SK-N-SH (cell line): ENCODE measurements at regions not wholly inside any gene's neighbourhood (a gene's known extent, or its start where the extent isn't known, plus 50 kb on each side); places are given as distances from the start of the nearest gene placed in this dataset.

Source experiments
- CTCF ChIA-PET: fragments of 300-600, 350-600 bp; formaldehyde crosslinking; extraction: SDS; loops from one replicate; lab custom pipeline; 2021; lab: Yijun Ruan, JAX
- POLR2A ChIA-PET: fragments of 350-600 bp; sonication (Branson Sonifier 250); formaldehyde crosslinking; extraction: SDS; loops from one replicate; lab custom pipeline; 2020; ENCODE audit warnings: antibody characterized with exemption, inconsistent platforms; lab: Yijun Ruan, JAX
- DNase-seq: peaks from one replicate; pipeline ENCODE4 v3.0.0; 2012
- H2AFZ ChIP-seq: fragments of 200-600 bp; sonication (generic); 2 replicates; pipeline ENCODE4 v1.8.1; 2016; ENCODE audit warnings: antibody characterized with exemption, mild to moderate bottlenecking, low read depth
- H3F3A ChIP-seq: fragments of 200-600 bp; sonication (generic); replicated peaks from 2 replicates; pipeline ENCODE3; 2016; ENCODE audit warnings: antibody characterized with exemption, mild to moderate bottlenecking; ENCODE audit not compliant: insufficient read depth
- H3K27ac ChIP-seq, 2 experiments: fragments of 200-500 bp in 1 of 2; fragments of 200-600 bp in 1 of 2; sonication (Bioruptor generic) in 1 of 2; sonication (generic), shearing (Covaris generic) in 1 of 2; 2 replicates each; pipeline versions ENCODE4 v1.5.1 to v1.6.1; 2014 to 2016; ENCODE audit warnings: low read depth in 2 of 2, inconsistent platforms in 1 of 2, low read length in 1 of 2, mild to moderate bottlenecking in 1 of 2, mixed read lengths in 1 of 2
- H3K27me3 ChIP-seq: fragments of 200-600 bp; sonication (generic), shearing (Covaris generic); 2 replicates; pipeline ENCODE4 v1.6.1; 2016; ENCODE audit warnings: mixed run types; ENCODE audit not compliant: insufficient read depth
- H3K36me3 ChIP-seq, 2 experiments: fragments of 200-500 bp in 1 of 2; fragments of 200-600 bp in 1 of 2; sonication (Bioruptor generic) in 1 of 2; sonication (generic) in 1 of 2; replicated peaks in 1 of 2; 2 replicates each; pipeline versions ENCODE3 to v1.5.1; 2014 to 2016; ENCODE audit warnings: low read length in 1 of 2, mild to moderate bottlenecking in 1 of 2; ENCODE audit not compliant: insufficient read depth in 2 of 2, control insufficient read depth in 1 of 2
- H3K4me1 ChIP-seq, 2 experiments: fragments of 200-500 bp in 1 of 2; fragments of 200-600 bp in 1 of 2; sonication (Bioruptor generic) in 1 of 2; sonication (generic), shearing (Covaris generic) in 1 of 2; 2 replicates each; pipeline versions ENCODE4 v1.5.1 to v1.6.1; 2014 to 2016; ENCODE audit warnings: low read depth in 1 of 2, low read length in 1 of 2, mixed run types in 1 of 2; ENCODE audit not compliant: insufficient read depth in 2 of 2, control insufficient read depth in 1 of 2
- H3K4me2 ChIP-seq: fragments of 200-600 bp; sonication (generic), shearing (Covaris generic); 2 replicates; pipeline ENCODE4 v1.6.1; 2017; ENCODE audit warnings: mixed run types
- H3K4me3 ChIP-seq, 2 experiments: fragments of 200-500 bp in 1 of 2; fragments of 200-600 bp in 1 of 2; sonication (Bioruptor generic) in 1 of 2; sonication (generic), shearing (Covaris generic) in 1 of 2; 2 replicates each; pipeline versions ENCODE4 v1.5.1 to v1.8.1; 2014 to 2016; ENCODE audit warnings: low read depth in 2 of 2, inconsistent platforms in 1 of 2, low read length in 1 of 2, mild to moderate bottlenecking in 1 of 2, mixed read lengths in 1 of 2, moderate library complexity in 1 of 2
- H3K79me2 ChIP-seq: fragments of 200-600 bp; sonication (generic); 2 replicates; pipeline ENCODE4 v1.8.1; 2017; ENCODE audit warnings: mild to moderate bottlenecking; ENCODE audit not compliant: insufficient read depth
- H3K9ac ChIP-seq: fragments of 200-600 bp; sonication (generic); 2 replicates; pipeline ENCODE4 v1.6.1; 2017; ENCODE audit warnings: mixed run types
- H3K9me2 ChIP-seq: fragments of 200-600 bp; sonication (generic); 2 replicates; pipeline ENCODE4 v1.6.1; 2017; ENCODE audit warnings: mixed run types
- H3K9me3 ChIP-seq: fragments of 200-600 bp; sonication (generic); 2 replicates; pipeline ENCODE4 v1.6.1; 2017; ENCODE audit warnings: mixed run types, mild to moderate bottlenecking, moderate library complexity
- H4K20me1 ChIP-seq: fragments of 200-600 bp; sonication (generic); 2 replicates; pipeline ENCODE4 v1.6.1; 2017; ENCODE audit warnings: mild to moderate bottlenecking, mixed run types; ENCODE audit not compliant: insufficient read depth
- CHD2 ChIP-seq: fragments of 150-350 bp; IDR thresholded peaks from 2 replicates; pipeline ENCODE4 v1.6.1; 2018; ENCODE audit warnings: low read length; ENCODE audit not compliant: partially characterized antibody
- EP300 ChIP-seq, 2 experiments: IDR thresholded peaks; 2 replicates each; pipeline versions ENCODE4 v1.4.0 to v1.6.1; 2012; ENCODE audit warnings: borderline replicate concordance in 1 of 2, low read depth in 1 of 2, low read length in 1 of 2
- FOSL2 ChIP-seq: IDR thresholded peaks from 2 replicates; pipeline ENCODE4 v1.4.0; 2012; ENCODE audit warnings: low read depth, mild to moderate bottlenecking, moderate library complexity, borderline replicate concordance
- FOXJ3 ChIP-seq: sonication (generic); formaldehyde crosslinking; IDR thresholded peaks from 2 replicates; pipeline ENCODE4 v1.5.1; 2020; ENCODE audit warnings: mild to moderate bottlenecking, missing genetic modification reagents
- FOXM1 ChIP-seq: IDR thresholded peaks from 2 replicates; pipeline ENCODE4 v1.4.0; 2012; ENCODE audit warnings: low read depth, mild to moderate bottlenecking
- GABPA ChIP-seq: IDR thresholded peaks from 2 replicates; pipeline ENCODE4 v1.4.0; 2012; ENCODE audit warnings: low read depth, mild to moderate bottlenecking
- MEF2A ChIP-seq: IDR thresholded peaks from 2 replicates; pipeline ENCODE4 v1.4.0; 2012; ENCODE audit warnings: low read depth, borderline replicate concordance
- MXI1 ChIP-seq: IDR thresholded peaks from 2 replicates; pipeline ENCODE4 v1.6.1; 2012; ENCODE audit warnings: mild to moderate bottlenecking, low read depth, low read length, improper control_type of control experiment
- NRF1 ChIP-seq: IDR thresholded peaks from 2 replicates; pipeline ENCODE4 v1.6.1; 2012; ENCODE audit warnings: low read depth, mild to moderate bottlenecking, low read length
- POLR2AphosphoS5 ChIP-seq: IDR thresholded peaks from 2 replicates; pipeline ENCODE4 v1.6.1; 2012; ENCODE audit warnings: low read depth, low read length
- RAD21 ChIP-seq: IDR thresholded peaks from 2 replicates; pipeline ENCODE4 v1.6.1; 2012; ENCODE audit warnings: mild to moderate bottlenecking, low read length
- RCOR1 ChIP-seq: fragments of 150-350 bp; IDR thresholded peaks from 2 replicates; pipeline ENCODE4 v1.6.1; 2017; ENCODE audit warnings: antibody characterized with exemption, low read length
- RFX5 ChIP-seq: IDR thresholded peaks from 2 replicates; pipeline ENCODE4 v1.6.1; 2012; ENCODE audit warnings: mild to moderate bottlenecking, improper control_type of control experiment, low read length
- SIN3A ChIP-seq: IDR thresholded peaks from 2 replicates; pipeline ENCODE4 v1.6.1; 2012; ENCODE audit warnings: low read depth, mild to moderate bottlenecking, low read length, moderate library complexity, borderline replicate concordance
- SMC3 ChIP-seq: IDR thresholded peaks from 2 replicates; pipeline ENCODE4 v1.6.1; 2012; ENCODE audit warnings: low read depth, low read length, improper control_type of control experiment
- TAF1 ChIP-seq: IDR thresholded peaks from 2 replicates; pipeline ENCODE4 v1.6.1; 2012; ENCODE audit warnings: low read depth, mild to moderate bottlenecking, low read length, moderate library complexity, borderline replicate concordance
- TEAD4 ChIP-seq: IDR thresholded peaks from 2 replicates; pipeline ENCODE4 v1.4.0; 2012; ENCODE audit warnings: mild to moderate bottlenecking, borderline replicate concordance; ENCODE audit not compliant: insufficient read depth
- USF2 ChIP-seq: fragments of 150-350 bp; IDR thresholded peaks from 2 replicates; pipeline ENCODE4 v1.6.1; 2017; ENCODE audit warnings: antibody characterized with exemption, low read length, low read depth, borderline replicate concordance
- YY1 ChIP-seq: IDR thresholded peaks from 2 replicates; pipeline ENCODE4 v1.4.0; 2012; ENCODE audit warnings: low read depth, mild to moderate bottlenecking
- ZBTB33 ChIP-seq: IDR thresholded peaks from 2 replicates; pipeline ENCODE4 v1.4.0; 2012; ENCODE audit warnings: low read depth, borderline replicate concordance
- WGBS: methylation state at CpG from one replicate; pipeline ENCODE4 v1.1.6; 2017; ENCODE audit warnings: low lambda C conversion rate; 5-methylcytosine and 5-hydroxymethylcytosine counted together
- TF ChIP-seq, protein P1 (sequence below): IDR thresholded peaks from 2 replicates; pipeline ENCODE4; 2012
- TF ChIP-seq, protein P2 (sequence below): IDR thresholded peaks from 2 replicates; pipeline ENCODE4 v1.4.0; 2012; ENCODE audit warnings: low read depth
- TF ChIP-seq, protein P3 (sequence below): fragments of 150-350 bp; IDR thresholded peaks from 2 replicates; pipeline ENCODE4 v1.6.1; 2016; ENCODE audit warnings: mild to moderate bottlenecking, low read depth, low read length

DNA sequence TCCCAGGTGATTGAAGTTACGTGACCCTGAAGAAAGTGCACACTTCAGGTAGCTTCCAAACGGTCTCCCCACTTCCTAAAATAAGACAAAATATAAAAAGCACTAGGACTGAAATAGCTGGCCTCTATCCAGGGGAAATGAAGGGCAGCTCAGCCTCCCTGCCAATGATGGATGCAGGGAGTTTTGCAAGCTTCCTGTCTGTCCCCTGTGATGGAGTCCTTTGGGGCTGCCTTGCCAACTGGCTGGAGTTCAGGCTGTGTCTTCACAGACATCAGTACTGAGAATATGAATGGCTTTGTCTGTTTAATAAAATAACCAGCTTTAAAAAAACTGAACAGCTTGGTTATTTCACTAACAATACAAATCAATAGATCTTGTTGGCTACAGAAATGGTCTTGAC, 101.4 kb upstream of the GPR12 start:
- POLR2A ChIA-PET: no interaction called here
- H3K9me2 ChIP-seq: no peaks in the 10 kb centered on the region
- WGBS: 0% methylated on average over 2 of the region's 2 CpGs
- no peak overlapping the region for H3K4me2 ChIP-seq
- no peaks in the 10 kb centered on the region for H3K27me3 ChIP-seq
- H3K27ac ChIP-seq: no peak overlapping the region
- TF ChIP-seq NRF1 (no peak), YY1 (no peak), FOXM1 (no peak), POLR2AphosphoS5 (no peak), SMC3 (no peak), GABPA (no peak), RCOR1 (no peak), EP300 (IDR thresholded peaks at IDR 0.05; ENCODE audit: borderline replicate concordance in 1 of 2, low read depth in 1 of 2, low read length in 1 of 2) (no peak), TEAD4 (no peak), MXI1 (no peak)
- TF ChIP-seq, protein P1, sequence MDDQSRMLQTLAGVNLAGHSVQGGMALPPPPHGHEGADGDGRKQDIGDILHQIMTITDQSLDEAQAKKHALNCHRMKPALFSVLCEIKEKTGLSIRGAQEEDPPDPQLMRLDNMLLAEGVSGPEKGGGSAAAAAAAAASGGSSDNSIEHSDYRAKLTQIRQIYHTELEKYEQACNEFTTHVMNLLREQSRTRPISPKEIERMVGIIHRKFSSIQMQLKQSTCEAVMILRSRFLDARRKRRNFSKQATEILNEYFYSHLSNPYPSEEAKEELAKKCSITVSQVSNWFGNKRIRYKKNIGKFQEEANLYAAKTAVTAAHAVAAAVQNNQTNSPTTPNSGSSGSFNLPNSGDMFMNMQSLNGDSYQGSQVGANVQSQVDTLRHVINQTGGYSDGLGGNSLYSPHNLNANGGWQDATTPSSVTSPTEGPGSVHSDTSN: no peak
- no peaks in the 10 kb centered on the region for H4K20me1 ChIP-seq
- CTCF ChIA-PET: interaction anchor here (1.2 to 5.9 kb wide), 4 partner anchors 10 to 154 kb away, joined by 3 to 50 read pairs (median 6); no protein-coding TSS in a partner anchor
- H3K4me1 ChIP-seq: peaks cover 0 to 6% of the 10 kb centered on the region in 2 experiments; a peak in 1 of 4 replicates
- no peaks in the 10 kb centered on the region for H3K36me3 ChIP-seq
- DNase-seq: no peak
- no peak overlapping the region for H2AFZ ChIP-seq
- H3K9ac ChIP-seq: no peak overlapping the region
- H3F3A ChIP-seq: no peaks in the 10 kb centered on the region
- no peaks in the 10 kb centered on the region for H3K9me3 ChIP-seq
- no peak overlapping the region for H3K4me3 ChIP-seq
- no peaks in the 10 kb centered on the region for H3K79me2 ChIP-seq

GRCh38 chr13:26855921-26856320, 95.3 kb upstream of the GPR12 start:
- POLR2A ChIA-PET: no interaction called here

More at GRCh38 chr13:26855921-26856320, 95.3 kb upstream of the GPR12 start:
- H3K9ac ChIP-seq: no peak overlapping the region
- no peaks in the 10 kb centered on the region for H3F3A ChIP-seq
- no peak for DNase-seq
- no peaks in the 10 kb centered on the region for H3K27me3 ChIP-seq
- H2AFZ ChIP-seq: no peak overlapping the region
- TF ChIP-seq USF2 (no peak), FOXM1 (no peak), MEF2A (no peak), RCOR1 (no peak), POLR2AphosphoS5 (no peak), RFX5 (no peak), RAD21 (no peak), SIN3A (no peak), TAF1 (no peak), FOXJ3 (CRISPR knock-in tag) (no peak), FOSL2 (no peak), ZBTB33 (no peak), TEAD4 (no peak), YY1 (no peak), CHD2 (no peak)
- TF ChIP-seq, protein P2, sequence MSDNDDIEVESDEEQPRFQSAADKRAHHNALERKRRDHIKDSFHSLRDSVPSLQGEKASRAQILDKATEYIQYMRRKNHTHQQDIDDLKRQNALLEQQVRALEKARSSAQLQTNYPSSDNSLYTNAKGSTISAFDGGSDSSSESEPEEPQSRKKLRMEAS: no peak
- TF ChIP-seq, protein P3, sequence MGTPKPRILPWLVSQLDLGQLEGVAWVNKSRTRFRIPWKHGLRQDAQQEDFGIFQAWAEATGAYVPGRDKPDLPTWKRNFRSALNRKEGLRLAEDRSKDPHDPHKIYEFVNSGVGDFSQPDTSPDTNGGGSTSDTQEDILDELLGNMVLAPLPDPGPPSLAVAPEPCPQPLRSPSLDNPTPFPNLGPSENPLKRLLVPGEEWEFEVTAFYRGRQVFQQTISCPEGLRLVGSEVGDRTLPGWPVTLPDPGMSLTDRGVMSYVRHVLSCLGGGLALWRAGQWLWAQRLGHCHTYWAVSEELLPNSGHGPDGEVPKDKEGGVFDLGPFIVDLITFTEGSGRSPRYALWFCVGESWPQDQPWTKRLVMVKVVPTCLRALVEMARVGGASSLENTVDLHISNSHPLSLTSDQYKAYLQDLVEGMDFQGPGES: no peak
- no peak overlapping the region for H3K4me2 ChIP-seq
- no peaks in the 10 kb centered on the region for H3K9me3 ChIP-seq
- no peaks in the 10 kb centered on the region for H3K36me3 ChIP-seq
- no peak overlapping the region for H3K4me3 ChIP-seq
- no peak overlapping the region for H3K27ac ChIP-seq
- no peaks in the 10 kb centered on the region for H3K79me2 ChIP-seq
- no peaks in the 10 kb centered on the region for H3K9me2 ChIP-seq
- CTCF ChIA-PET: interaction anchor here (1.3 to 2.0 kb wide), 3 partner anchors 17 to 148 kb away, joined by 4 to 19 read pairs (median 9); no protein-coding TSS in a partner anchor
- 11% methylated on average over 5 of the region's 5 CpGs for WGBS
- peaks cover 0 to 21% of the 10 kb centered on the region in 2 experiments; a peak in 2 of 4 replicates for H3K4me1 ChIP-seq
- no peaks in the 10 kb centered on the region for H4K20me1 ChIP-seq
